Nephron (organoid): ENCODE measurements at regions not wholly inside any gene's neighbourhood (a gene's known extent, or its start where the extent isn't known, plus 50 kb on each side); places are given as distances from the start of the nearest gene placed in this dataset.
A peak's percentile ranks its signal among the peaks of the same experiment; 100 is the strongest.

ENCODE experiments used
- H3K27ac Mint-ChIP-seq, 3 experiments: 2 replicates each; pipeline ENCODE4 v1.8.0; 2020; ENCODE audit warnings: mixed read lengths in 3 of 3, mild to moderate bottlenecking in 2 of 3, moderate library complexity in 1 of 3
- H3K27me3 Mint-ChIP-seq: 2 replicates; pipeline ENCODE4 v1.8.0; 2021; ENCODE audit warnings: low read depth, mild to moderate bottlenecking, moderate library complexity, mixed read lengths
- H3K36me3 Mint-ChIP-seq: 2 replicates; pipeline ENCODE4 v1.8.0; 2020; ENCODE audit warnings: low read depth, mixed read lengths
- H3K4me1 Mint-ChIP-seq: 2 replicates; pipeline ENCODE4 v1.8.0; 2020; ENCODE audit warnings: mixed read lengths
- H3K4me3 Mint-ChIP-seq, 3 experiments: 2 replicates each; pipeline ENCODE4 v1.8.0; 2020; ENCODE audit warnings: mild to moderate bottlenecking in 3 of 3, mixed read lengths in 3 of 3, moderate library complexity in 2 of 3
- H3K9me3 Mint-ChIP-seq: 2 replicates; pipeline ENCODE4 v1.8.0; 2020; ENCODE audit warnings: mixed read lengths
- CTCF ChIP-seq, 3 experiments: fragments of 200-600 bp; sonication (generic); IDR thresholded peaks; one replicate each; pipeline ENCODE4 v1.5.0; 2021; ENCODE audit warnings: antibody characterized with exemption in 3 of 3; ENCODE audit not compliant: unreplicated experiment in 3 of 3

- no peak overlapping the region for H3K4me3 Mint-ChIP-seq
- H3K27ac Mint-ChIP-seq, result no peak overlapping the region
- H3K9me3 Mint-ChIP-seq, result no peaks in the 10 kb centered on the region
- no peaks in the 10 kb centered on the region for H3K27me3 Mint-ChIP-seq
- H3K4me1 Mint-ChIP-seq, result peaks cover 16% of the 10 kb centered on the region
- TF ChIP-seq CTCF (IDR thresholded peaks at IDR 0.05; ENCODE audit: unreplicated experiment in 3 of 3), result no peak
- H3K36me3 Mint-ChIP-seq, result no peaks in the 10 kb centered on the region
Observed at GRCh38 chr3:124075753-124076152, 83.8 kb upstream of the ROPN1 start.

- Mint-ChIP-seq H3K4me1 (peaks cover 16% of the 10 kb centered on the region), H3K4me3 (no peak overlapping the region), H3K27ac (no peak overlapping the region), H3K27me3 (no peaks in the 10 kb centered on the region), H3K36me3 (no peaks in the 10 kb centered on the region), H3K9me3 (no peaks in the 10 kb centered on the region)
- TF ChIP-seq CTCF (IDR thresholded peaks at IDR 0.05; ENCODE audit: unreplicated experiment in 3 of 3), result no peak
Observed at GRCh38 chr3:124076235-124076634, 84.3 kb upstream of the ROPN1 start.

- H3K9me3 Mint-ChIP-seq, result no peaks in the 10 kb centered on the region
Observed at GRCh38 chr3:124078953-124079911, 87.3 kb upstream of the ROPN1 start.

GRCh38 chr3:124079912-124080276 is 88.0 kb upstream of the ROPN1 start:
- Mint-ChIP-seq H3K4me1 (peaks cover 16% of the 10 kb centered on the region), H3K4me3 (no peak overlapping the region), H3K36me3 (no peaks in the 10 kb centered on the region), H3K27ac (no peak overlapping the region), H3K27me3 (no peaks in the 10 kb centered on the region), H3K9me3 (no peaks in the 10 kb centered on the region)
- TF ChIP-seq CTCF (IDR thresholded peaks at IDR 0.05; ENCODE audit: unreplicated experiment in 3 of 3), result no peak

More at GRCh38 chr3:124078953-124079911, 87.3 kb upstream of the ROPN1 start:
- Mint-ChIP-seq H3K4me3 (peak overlapping the region in 1 of 3 experiments; percentile 2), H3K27me3 (no peaks in the 10 kb centered on the region), H3K27ac (peak overlapping the region; percentile 4 to 68 (median 42)), H3K36me3 (no peaks in the 10 kb centered on the region), H3K4me1 (peaks cover 16% of the 10 kb centered on the region)
- peak; percentile 68 to 76 (median 74) for TF ChIP-seq CTCF (IDR thresholded peaks at IDR 0.05; ENCODE audit: unreplicated experiment in 3 of 3)

- H3K4me3 Mint-ChIP-seq, result no peak overlapping the region
- TF ChIP-seq CTCF (IDR thresholded peaks at IDR 0.05; ENCODE audit: unreplicated experiment in 3 of 3), result no peak
- H3K27me3 Mint-ChIP-seq, result no peaks in the 10 kb centered on the region
- H3K9me3 Mint-ChIP-seq, result no peaks in the 10 kb centered on the region
- peaks cover 12% of the 10 kb centered on the region for H3K4me1 Mint-ChIP-seq
- no peaks in the 10 kb centered on the region for H3K36me3 Mint-ChIP-seq
- H3K27ac Mint-ChIP-seq, result no peak overlapping the region
Observed at GRCh38 chr3:124082343-124082742, 90.4 kb upstream of the ROPN1 start.
